ENCODE measurements at regions not wholly inside any gene's neighbourhood (a gene's known extent, or its start where the extent isn't known, plus 50 kb on each side); places are given as distances from the start of the nearest gene placed in this dataset.

DNA sequence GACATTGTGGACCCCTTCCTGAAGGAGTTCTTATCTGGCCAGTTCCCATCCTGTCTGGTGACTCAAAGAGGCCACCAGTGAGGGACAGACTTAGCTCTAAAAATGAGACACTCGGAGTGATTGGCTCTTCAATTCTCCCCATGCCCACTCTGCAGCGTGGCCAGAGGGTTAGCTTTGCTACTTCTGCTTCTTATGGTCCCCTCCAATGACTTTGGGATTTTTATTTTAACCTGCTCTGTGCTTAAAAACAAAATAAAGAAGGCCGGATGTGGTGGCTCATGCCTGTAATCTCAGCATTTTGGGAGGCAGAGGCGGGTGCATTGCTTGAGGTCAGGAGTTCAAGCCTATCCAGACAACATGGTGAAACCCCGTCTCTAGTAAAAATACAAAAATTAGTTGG is 573.0 kb upstream of the AUTS2 start:
- TF ChIP-seq CTCF (IDR thresholded peaks at IDR 0.05) (no peak), POLR2A (IDR thresholded peaks at IDR 0.05) (no peak)
